ENCODE measurements at regions not wholly inside any gene's neighbourhood (a gene's known extent, or its start where the extent isn't known, plus 50 kb on each side); places are given as distances from the start of the nearest gene placed in this dataset.
"Not testable (repeated sequence)": the region's sequence is repeated elsewhere in the genome, so short reads cannot be mapped to it uniquely, and the experiment has no call there.

DNA sequence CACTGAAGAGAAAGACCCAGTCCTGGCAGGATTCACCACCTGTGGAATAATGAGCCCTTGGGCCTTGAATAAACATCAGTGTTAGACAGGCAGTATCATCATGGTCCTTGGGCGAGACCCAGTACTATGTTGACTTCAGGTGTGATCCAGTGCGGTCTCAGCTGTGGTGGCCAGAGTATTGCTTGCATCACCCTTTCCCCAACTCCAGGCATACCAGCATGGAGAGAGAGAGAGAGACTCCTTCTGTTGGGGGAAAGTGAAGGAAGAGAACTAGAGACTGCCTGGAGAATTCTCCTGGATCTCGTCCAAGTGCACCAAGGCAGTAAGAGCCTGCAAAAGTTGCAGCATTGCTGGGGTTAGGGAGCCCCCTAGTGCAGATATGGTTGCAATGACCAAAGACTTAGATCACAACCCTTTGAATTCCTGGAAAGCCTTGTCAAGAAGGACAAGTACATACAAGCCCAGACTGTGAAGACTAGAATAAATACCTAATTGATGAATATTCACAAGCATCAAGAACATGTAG is 61.1 kb upstream of the VAMP7 start:
- DNase-seq = peak; percentile 8 to 41

DNA sequence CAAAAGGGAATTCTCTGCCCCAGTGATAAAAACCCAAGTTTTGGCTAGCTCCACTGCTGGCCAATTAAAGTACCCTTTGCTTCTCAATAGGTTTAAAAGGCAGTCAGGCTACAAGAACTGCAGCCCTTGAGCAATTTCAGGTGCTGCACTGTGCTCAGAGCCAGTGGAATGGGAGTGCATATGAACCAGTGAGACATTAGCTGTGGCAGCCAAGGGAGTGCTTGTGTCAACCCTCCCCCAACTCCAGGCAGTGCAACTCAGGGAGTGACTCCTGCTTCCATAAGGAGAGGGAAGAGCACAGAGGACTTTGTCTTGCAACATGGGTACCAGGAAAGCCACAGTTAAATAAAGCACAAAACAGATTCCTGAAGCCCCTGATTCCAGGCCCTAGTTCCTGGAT is 61.6 kb upstream of the VAMP7 start:
- no peak for DNase-seq

DNA sequence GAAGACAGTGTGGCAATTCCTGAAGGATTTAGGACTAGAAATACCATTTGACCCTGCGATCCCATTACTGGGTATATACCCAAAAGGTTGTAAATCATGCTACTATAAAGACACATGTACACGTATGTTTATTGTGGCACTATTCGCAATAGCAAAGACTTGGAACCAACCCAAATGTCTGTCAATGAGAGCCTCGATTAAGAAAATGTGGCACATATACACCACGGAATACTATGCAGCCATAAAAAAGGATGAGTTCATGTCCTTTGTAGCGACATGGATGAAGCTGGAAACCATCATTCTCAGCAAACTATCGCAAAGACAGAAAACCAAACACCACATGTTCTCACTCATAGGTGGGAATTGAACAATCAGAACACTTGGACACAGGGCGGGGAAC is 66.8 kb upstream of the VAMP7 start:
- DNase-seq = not testable (repeated sequence)

DNA sequence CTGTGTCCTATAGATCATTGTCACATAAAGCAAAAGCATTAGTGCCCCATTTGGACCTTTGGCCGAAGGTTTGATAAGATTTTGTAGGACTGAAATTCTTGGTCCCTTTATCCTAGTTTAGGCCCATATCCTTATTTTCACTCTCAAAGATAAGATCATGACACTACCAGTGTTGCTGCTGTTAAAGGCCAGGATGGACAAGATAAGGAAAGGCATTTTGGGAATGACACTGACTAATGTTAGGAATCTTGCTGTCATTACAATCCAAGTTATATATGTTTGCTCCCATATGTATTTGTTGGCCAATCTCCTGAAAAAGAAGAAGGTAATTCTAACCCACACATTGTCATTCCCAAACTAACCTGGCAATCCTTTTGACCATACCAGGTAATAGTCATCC is 101.3 kb upstream of the VAMP7 start:
- DNase-seq = no peak

DNA sequence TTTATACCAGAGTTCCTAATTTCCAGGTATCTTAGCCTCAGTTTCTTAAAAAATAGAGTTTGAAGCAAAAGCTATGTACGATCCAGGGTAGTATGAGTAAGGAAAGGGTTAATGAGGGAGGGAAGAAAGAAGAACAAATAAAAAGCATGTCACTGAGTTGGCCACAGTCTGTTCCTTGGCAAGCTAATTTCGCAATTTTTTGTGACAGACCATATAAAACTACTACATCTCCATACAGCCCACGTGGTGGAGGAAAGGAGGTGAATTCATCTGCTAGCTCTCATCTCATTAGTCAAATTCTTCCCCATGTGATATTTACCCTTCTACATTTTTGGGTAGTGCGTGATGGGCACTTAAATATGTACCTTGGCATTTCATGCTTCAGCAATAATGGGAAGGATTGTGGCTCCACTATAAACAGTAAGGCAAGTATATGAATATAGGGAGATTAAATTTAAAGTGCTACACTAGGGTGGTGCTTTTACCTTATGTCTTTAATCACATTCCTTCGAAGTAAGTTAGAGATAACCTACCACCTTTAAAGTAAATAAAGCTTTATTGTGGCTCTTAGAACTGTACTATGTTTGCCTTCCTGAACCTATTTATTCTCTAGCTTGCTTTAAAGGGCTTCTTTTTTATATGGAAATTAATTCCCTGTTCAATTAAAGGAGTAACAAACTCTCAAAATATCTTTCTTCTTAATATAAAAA is 102.1 kb upstream of the VAMP7 start:
- no peak for DNase-seq

DNA sequence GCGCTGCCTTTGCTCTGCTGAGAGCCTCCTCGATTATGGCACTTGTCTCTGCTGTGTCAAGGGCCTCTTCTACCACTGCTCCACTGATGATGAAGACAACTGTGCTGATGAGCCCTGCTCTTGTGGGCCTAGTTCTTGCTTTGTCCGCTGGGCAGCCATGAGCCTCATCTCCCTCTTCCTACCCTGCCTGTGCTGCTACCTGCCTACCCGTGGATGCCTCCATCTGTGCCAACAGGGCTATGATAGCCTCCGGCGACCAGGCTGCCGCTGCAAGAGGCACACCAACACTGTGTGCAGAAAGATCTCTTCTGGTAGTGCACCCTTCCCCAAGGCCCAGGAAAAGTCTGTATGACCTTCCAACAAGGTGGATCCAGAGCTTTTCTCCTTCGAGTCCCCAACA is 106.8 kb upstream of the VAMP7 start:
- no peak for DNase-seq

DNA sequence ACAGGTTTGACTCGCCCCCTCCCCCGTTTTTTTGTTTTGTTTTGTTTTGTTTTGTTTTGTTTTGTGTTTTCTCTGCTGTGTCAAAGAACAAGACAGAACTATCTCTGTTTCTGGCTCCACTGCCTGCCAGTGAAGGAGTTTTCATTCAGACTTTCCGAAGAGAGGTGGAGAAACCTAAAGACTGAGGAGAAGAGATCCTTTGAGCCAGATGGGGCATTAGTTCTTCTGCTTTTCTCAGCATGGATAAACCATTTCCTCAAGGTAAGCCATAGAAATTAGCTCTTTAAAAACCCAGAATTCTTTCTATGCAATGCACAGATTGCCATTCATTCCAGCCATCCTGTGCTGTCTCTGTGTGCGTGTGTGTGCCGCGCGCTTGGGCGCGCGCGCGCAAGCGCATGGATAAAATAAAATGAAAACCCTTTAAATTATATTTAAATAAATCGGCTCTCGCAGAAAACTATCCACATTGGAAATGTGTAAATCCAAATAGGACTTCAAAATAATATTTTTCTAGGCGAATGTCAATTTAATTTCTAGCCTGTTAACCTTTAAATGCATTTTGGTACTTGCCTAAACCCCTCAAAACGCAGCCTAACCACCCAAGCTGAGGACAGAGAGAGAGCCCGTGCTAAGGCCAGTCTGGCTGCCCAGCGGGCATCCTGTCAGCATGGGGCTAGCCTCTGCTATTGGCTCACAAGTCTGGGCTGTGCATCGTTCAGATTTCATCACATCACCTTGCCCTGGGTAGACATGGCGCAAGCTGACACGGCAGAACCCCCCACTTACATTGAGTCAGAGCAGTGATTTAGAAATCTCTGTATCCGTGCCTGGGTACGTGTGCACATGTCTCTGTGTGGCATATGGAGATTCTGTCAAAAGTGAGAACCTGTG is 113.0 kb upstream of the VAMP7 start:
- DNase-seq = no peak

DNA sequence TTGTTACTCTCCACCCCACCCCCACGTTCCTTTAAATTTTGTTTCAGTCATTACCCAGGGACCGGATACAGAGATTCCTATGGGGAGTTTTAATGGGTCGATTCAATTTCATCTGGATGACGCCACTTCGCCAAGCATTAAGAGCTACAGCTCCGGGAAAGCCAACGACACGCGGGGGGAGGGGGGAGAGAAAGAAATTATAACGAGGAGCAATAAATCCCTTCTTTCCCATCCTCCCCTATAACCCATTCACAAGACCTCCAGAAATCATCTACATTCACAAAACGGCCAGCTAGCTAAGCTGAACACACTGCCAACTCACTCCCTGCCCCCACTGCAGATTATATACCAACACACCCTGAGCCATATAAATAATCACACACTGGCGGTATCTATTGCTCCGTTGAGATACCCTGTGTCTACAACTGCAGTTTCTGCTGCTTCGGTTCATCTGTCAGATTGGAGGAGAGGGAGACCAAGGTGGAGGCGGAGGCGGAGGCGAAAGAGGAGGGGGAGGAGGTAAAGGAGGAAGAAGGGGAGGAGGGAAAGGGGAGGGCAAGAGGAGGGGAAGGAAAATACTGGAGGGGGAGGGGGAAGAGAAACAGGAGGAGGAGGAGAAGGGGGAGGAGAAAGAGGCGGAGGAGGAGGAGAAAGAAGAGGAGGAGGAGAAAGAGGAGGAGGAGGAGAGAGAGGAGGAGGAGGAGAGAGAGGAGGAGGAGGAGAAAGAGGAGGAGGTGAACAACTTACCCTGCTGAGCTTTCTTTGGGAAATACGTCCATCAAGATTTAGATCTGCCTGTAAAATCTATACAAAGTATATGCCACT is 113.9 kb upstream of the VAMP7 start:
- no peak for DNase-seq

DNA sequence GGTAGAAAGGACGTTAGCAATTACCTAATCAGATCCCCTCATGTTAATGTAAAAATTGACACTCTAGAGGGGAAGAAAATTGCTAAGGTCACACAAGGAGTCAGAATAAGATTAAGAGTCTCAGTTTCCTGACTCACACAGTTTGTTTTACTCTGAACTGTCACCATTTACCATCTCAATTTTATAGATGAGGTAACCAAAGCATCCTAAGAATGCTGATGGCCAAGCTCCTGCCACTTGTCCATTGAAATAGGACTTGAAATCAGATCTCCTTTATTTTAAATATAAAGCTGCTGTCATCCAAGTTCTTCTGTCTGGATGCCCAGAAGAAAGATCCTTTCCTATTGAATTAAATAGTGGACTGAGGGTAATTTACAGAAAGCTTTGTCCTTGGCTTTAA is 114.8 kb upstream of the VAMP7 start:
- DNase-seq = no peak

DNA sequence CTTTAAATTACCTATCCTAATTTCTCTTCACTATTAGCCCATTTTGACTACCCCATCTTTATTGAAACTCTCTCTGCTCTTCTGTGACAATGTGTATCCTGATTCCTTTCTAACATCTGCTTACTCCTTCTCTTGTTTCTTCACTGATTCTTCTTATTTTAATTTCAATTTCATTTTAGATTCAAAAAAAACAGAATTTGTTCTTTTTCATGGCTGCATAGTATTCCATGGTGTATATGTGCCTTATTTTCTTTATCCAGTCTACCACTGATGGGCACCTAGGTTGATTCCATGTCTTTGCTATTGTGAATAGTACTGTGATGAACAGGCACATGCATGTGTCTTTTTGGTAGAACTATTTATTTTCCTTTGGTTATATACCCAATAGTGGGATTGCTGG is 120.0 kb upstream of the VAMP7 start:
- DNase-seq = no peak

DNA sequence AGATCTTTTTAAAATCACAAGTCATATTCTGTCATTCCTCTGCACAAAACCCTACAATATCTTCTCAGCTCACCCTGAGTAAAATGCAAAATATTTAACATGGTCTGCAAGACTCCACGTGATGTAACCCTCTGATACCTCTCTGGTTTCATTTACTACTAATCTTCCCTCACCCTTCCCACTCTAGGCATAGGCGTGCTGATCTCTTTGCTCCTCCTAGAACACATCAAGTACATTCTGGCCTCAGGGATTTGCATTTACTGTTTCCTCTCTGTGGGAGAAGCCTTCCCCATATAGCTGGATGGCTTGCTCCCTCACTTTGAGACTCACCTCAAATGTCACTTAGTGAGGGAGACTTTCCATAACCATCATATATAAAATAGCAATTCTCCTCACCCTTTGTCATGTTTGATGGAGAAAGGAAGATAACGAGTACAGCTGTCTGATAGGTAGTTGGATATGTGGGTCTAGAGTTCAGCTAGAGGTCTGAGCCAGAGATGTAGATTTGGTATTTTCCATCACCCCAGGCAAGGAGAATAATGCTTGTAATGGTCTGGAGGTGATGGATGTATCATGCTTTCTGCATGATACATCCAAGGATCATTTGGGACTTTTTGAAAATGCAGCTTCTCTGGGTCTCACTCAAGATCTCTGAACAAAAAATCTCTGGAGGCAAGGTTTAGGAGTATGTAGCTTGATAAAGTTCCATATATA is 123.9 kb upstream of the VAMP7 start:
- no peak for DNase-seq

DNA sequence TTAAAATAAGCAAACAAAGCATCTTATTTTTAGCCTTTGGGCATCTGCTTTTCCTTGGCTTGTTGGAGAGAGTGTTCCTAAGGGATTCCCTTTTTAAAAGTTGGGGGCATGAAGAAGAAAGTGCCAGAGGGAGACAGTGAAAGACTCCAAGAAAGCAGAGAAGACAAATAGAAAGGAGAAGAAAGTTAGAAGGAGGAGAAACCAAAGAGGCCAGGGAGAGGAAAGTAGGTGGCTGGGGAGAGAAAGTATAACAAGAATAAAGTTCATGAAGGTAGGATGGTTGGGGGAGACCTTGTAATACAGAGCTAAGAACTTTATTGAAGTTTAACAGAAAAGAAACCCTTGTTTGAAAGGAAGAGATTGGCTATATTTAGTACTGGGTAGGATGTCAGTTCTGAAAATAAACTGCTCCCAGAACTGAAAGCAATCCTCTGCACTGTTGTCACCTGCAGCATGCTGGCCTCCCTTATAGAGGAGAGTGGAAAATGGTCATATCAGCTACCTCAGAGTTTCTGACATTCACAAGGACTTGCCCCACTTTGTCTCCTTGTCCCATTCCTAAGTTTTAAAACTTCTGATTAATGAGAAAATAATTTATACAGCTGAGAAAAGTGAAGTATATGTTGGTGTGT is 125.3 kb upstream of the VAMP7 start:
- DNase-seq = no peak

DNA sequence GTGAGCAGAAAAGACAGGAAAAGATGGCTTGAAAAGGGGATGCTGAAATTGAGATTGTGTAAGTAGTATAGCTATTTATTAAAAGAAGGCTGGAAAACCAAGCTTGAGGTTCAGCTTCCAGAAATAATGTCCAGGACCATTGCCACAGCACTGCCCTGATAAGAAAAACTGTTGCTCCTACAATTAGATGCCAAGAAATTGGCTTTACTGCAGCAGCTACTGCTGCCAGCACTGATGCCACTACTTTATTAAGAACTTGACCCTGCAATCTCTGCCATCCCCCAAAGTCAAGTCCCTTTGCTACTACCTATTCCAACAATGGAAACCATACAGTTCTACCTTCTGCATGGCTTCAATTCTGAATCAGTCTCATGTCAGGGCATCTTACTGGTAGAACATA is 130.0 kb upstream of the VAMP7 start:
- DNase-seq = no peak

DNA sequence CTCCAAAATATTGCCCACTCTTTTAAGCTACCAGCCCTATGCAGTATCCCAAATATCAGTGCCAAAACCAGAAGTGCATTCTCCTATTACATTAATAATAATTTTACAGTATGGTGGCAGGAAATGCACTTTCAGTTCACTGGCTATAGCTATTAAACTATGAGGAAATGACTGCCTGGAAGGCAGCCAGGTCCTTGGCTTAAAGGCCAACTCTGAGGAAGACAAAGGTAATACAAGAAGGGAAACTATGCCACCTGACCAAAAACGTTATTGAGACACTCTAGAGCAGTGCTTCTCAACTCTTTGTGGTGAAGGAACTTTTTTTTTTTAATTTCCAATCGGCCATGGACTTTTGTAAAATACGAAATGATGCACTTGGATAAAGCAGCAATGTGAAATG is 133.6 kb upstream of the VAMP7 start:
- no peak for DNase-seq

DNA sequence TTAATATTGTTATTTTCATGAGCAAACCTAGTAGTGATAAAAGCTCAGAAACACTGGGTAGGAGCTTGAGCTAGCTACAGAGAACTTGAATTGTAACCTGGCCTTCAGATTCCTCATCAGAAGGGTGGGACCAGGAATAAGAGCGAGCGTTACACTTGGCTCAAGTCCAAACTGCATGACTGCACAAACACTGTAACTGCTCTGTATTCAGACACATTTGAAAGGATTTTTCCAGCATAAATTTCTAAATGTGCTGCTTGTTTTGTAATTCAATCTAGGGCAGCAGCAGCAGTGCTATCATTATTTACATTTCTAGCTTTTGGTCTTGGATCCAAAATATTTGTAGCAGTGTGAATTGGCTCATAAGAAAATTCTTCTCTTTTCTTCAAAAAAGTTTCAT is 133.0 kb upstream of the TMLHE start:
- no peak for DNase-seq

DNA sequence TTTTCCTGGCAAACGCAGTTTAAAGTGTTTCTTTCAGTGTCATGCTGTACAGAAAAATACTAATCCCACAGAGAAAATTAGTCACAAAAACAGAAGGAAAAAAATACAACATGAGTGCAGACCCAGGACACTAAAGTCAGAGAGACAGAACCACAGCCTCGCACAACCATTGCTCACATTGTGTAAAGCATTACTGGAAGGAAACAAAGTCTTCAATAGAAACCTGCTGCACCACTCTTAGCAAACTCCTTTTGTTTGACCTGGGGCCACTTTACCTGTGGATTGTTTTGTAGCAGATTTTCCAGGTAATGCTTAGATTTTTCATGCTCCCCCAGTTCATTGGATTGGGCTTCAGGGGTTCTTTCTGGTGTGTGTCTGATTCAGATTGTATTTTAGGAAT is 131.8 kb upstream of the TMLHE start:
- DNase-seq = no peak

DNA sequence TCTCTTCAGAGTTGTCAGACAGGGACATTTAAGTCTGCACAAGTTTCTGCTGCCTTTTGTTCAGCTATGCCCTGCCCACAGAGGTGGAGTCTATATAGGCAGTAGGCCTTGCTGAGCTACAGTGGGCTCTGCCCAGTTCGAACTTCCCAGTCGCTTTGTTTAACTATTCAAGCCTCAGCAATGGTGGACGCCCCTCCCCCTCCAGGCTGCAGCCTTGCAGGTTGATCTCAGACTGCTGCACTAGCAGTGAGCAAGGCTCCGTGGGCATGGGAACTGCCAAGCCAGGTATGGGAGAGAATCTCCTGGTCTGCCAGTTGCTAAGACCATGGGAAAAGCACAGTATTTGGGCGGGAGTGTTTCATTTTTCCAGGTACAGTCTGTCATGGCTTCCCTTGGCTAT is 115.6 kb upstream of the TMLHE start:
- DNase-seq = not testable (repeated sequence)

DNA sequence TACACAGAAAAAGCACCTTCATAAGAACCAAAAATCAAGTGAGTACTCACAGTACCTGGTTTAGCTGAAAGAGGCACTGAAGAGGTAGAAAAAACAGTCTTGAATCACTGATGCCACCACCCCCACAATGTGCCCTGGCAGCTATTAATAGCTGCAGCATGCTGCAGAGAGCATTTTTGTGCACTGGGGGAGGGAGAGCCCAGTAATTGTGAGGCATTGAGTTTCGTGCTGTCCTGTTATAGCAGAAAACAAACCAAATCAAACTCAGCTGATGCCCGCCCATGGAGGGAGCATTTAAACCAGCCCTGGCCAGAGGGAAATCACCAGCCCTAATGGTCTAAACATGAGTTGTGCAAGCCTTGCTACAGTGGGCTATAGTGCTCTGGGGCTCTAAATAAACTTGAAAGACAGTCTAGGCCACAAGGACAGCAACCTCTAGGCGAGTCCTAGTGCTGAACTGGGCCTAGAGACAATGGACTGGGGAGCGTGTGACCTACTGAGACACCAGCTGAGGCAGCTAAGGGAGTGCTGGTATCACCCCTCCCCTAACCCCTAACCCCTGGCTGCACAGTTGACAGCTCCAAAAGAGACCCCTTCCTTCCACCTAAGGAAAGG is 106.3 kb upstream of the TMLHE start:
- DNase-seq = no peak

DNA sequence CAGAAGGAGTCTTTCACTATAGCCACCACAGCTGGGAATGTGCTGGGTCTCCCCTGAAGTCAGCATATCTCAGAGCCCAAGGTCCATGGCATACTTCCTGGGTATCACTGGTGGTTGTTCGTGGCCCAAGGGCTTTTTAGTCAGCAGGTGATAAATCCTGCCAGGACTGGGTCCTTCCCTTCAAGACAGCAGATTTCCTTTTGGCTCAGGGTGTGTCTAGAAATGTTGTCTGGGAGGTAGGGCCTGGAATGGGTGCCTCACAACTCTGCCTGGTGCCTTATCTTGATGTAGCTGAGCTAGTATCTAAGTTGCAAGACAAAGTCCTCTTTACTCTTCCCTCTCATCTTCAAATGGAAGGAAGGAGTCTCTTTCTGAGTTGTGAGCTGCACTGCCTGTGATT is 102.4 kb upstream of the TMLHE start:
- DNase-seq = no peak

DNA sequence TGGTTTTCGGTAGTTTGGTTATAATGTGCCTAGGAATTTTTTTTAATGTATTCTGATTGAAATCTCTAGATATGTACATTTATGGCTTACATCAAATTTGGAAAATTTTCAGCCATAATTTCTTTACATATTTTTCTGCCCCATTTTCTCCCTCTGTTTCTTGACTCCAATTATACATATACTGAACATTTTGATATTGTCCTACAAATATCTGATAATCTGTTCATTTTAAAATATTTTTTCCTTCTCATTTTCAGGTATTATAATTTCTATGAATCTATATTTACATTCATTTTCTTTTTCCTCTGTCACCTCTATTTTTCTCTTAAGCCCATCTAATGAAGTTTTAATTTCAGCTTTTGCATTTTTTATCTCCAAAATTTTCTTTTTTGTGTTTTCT is 82.7 kb upstream of the TMLHE start:
- DNase-seq = no peak

DNA sequence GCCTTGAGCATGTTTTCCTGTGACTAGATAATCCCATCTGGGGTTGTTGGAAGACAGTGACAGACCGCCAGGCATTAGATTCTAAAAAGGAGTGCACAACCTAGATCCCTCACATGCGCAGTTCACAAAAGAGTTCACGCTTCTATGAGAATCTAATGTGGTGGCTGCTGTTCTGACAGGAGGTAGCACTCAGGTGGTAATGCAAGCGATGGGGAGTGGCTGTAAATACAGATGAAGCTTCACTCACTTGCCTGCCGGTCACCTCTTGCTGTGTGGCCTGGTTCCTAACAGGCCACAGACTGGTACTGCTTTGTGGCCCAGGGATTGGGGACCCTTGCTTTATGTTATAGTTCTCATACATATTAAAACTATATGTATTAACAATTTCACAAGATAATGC is 81.9 kb upstream of the TMLHE start:
- no peak for DNase-seq

DNA sequence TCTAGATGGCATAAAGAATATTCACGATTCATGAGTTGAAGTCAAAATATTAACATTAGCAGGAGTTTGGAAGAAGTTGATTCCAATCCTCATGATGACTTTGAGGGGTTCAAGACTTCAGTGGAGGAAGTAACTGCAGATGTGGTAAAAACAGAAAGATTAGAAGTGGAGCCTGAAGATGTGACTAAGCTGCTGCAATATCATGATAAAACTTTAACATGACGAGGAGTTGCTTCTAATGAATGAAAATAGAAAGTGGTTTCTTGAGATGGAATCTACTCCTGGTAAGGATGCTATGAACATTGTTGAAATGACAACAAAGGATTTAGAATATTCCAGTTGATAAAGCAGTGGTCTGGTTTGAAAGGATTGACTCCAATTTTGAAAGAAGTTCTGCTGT is 70.1 kb upstream of the TMLHE start:
- no peak for DNase-seq
